WTC11 (cell line): ENCODE measurements at regions not wholly inside any gene's neighbourhood (a gene's known extent, or its start where the extent isn't known, plus 50 kb on each side); places are given as distances from the start of the nearest gene placed in this dataset.

Experiments
- CBFB ChIP-seq: sonication (generic); formaldehyde crosslinking; IDR thresholded peaks from 2 replicates; pipeline ENCODE4 v1.8.1; 2022; ENCODE audit warnings: mild to moderate bottlenecking, low read depth, missing genetic modification reagents
- CREM ChIP-seq: sonication (generic); formaldehyde crosslinking; IDR thresholded peaks from 2 replicates; pipeline ENCODE4 v1.8.1; 2022; ENCODE audit warnings: mild to moderate bottlenecking, missing genetic modification reagents, moderate library complexity
- ELF4 ChIP-seq: sonication (generic); formaldehyde crosslinking; IDR thresholded peaks from 2 replicates; pipeline ENCODE4 v1.8.1; 2022; ENCODE audit warnings: low read depth, mild to moderate bottlenecking, moderate library complexity, missing genetic modification reagents
- EMX1 ChIP-seq: fragments of 250-450 bp; sonication (Bioruptor Pico); IDR thresholded peaks from 2 replicates; pipeline ENCODE4 v1.8.0; 2021; ENCODE audit warnings: mild to moderate bottlenecking
- GRHL2 ChIP-seq: fragments of 250-450 bp; sonication (Bioruptor Pico); IDR thresholded peaks from 2 replicates; pipeline ENCODE4 v1.8.0; 2022; ENCODE audit warnings: mild to moderate bottlenecking, moderate library complexity; ENCODE audit not compliant: insufficient replicate concordance, severe bottlenecking
- JAZF1 ChIP-seq: fragments of 250-450 bp; sonication (Bioruptor Pico); IDR thresholded peaks from 2 replicates; pipeline ENCODE4 v1.9.0; 2021; ENCODE audit warnings: moderate library complexity, mild to moderate bottlenecking, inconsistent platforms
- RELA ChIP-seq: sonication (generic); formaldehyde crosslinking; IDR thresholded peaks from 2 replicates; pipeline ENCODE4 v1.8.1; 2022; ENCODE audit warnings: missing genetic modification reagents, mild to moderate bottlenecking, borderline replicate concordance
- ZNF121 ChIP-seq: sonication (generic); formaldehyde crosslinking; IDR thresholded peaks from 2 replicates; pipeline ENCODE4 v1.8.0; 2023; ENCODE audit warnings: missing genetic modification reagents
- ZNF263 ChIP-seq: sonication (generic); formaldehyde crosslinking; IDR thresholded peaks from 2 replicates; pipeline ENCODE4 v1.8.1; 2022; ENCODE audit warnings: low read depth, mild to moderate bottlenecking, moderate library complexity, missing genetic modification reagents
- TF ChIP-seq, protein P1 (sequence below): fragments of 200-600 bp; IDR thresholded peaks from 2 replicates; pipeline ENCODE4 v1.8.0; 2022; ENCODE audit warnings: antibody characterized with exemption
- TF ChIP-seq, protein P2 (sequence below): sonication (generic); formaldehyde crosslinking; IDR thresholded peaks from 2 replicates; pipeline ENCODE4 v1.8.0; 2022; ENCODE audit warnings: mild to moderate bottlenecking, missing genetic modification reagents
- TF ChIP-seq, protein P3 (sequence below): sonication (generic); formaldehyde crosslinking; conservative IDR thresholded peaks from 2 replicates; pipeline ENCODE4 v1.8.1; 2023; ENCODE audit warnings: mild to moderate bottlenecking, low read depth, missing genetic modification reagents, moderate library complexity
- TF ChIP-seq, protein P4 (sequence below): sonication (generic); formaldehyde crosslinking; conservative IDR thresholded peaks from 2 replicates; pipeline ENCODE4 v1.8.1; 2022; ENCODE audit warnings: mild to moderate bottlenecking, missing genetic modification reagents

DNA sequence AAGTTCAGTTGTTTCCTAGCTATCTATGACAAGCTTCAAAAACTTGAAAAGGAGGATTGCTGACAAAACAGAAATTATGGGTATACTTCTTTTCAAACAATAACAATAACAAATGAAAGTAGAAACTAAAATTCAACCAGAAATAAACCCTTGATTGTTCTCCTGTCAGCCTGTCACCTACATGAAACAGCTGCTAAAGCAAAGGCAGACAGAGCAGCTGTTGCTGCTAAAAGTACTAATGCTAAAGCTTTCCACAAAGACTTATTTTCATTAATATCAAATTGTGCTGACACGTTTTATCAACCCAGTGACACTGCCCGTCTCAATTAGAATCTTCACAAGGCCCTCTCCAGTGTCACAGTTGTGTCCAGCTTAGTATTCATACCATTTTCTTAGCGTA, 533.2 kb upstream of the GBE1 start:
- TF ChIP-seq RELA (no peak), ELF4 (CRISPR knock-in tag) (no peak), CREM (CRISPR knock-in tag) (no peak), GRHL2 (no peak), CBFB (CRISPR knock-in tag) (no peak), ZNF263 (CRISPR knock-in tag) (no peak), JAZF1 (CRISPR knock-in tag) (no peak), EMX1 (CRISPR knock-in tag) (no peak), ZNF121 (CRISPR knock-in tag) (no peak)
- TF ChIP-seq, protein P1, sequence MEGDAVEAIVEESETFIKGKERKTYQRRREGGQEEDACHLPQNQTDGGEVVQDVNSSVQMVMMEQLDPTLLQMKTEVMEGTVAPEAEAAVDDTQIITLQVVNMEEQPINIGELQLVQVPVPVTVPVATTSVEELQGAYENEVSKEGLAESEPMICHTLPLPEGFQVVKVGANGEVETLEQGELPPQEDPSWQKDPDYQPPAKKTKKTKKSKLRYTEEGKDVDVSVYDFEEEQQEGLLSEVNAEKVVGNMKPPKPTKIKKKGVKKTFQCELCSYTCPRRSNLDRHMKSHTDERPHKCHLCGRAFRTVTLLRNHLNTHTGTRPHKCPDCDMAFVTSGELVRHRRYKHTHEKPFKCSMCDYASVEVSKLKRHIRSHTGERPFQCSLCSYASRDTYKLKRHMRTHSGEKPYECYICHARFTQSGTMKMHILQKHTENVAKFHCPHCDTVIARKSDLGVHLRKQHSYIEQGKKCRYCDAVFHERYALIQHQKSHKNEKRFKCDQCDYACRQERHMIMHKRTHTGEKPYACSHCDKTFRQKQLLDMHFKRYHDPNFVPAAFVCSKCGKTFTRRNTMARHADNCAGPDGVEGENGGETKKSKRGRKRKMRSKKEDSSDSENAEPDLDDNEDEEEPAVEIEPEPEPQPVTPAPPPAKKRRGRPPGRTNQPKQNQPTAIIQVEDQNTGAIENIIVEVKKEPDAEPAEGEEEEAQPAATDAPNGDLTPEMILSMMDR: no peak
- TF ChIP-seq, protein P2, sequence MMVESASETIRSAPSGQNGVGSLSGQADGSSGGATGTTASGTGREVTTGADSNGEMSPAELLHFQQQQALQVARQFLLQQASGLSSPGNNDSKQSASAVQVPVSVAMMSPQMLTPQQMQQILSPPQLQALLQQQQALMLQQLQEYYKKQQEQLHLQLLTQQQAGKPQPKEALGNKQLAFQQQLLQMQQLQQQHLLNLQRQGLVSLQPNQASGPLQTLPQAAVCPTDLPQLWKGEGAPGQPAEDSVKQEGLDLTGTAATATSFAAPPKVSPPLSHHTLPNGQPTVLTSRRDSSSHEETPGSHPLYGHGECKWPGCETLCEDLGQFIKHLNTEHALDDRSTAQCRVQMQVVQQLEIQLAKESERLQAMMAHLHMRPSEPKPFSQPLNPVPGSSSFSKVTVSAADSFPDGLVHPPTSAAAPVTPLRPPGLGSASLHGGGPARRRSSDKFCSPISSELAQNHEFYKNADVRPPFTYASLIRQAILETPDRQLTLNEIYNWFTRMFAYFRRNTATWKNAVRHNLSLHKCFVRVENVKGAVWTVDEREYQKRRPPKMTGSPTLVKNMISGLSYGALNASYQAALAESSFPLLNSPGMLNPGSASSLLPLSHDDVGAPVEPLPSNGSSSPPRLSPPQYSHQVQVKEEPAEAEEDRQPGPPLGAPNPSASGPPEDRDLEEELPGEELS: no peak
- TF ChIP-seq, protein P3, sequence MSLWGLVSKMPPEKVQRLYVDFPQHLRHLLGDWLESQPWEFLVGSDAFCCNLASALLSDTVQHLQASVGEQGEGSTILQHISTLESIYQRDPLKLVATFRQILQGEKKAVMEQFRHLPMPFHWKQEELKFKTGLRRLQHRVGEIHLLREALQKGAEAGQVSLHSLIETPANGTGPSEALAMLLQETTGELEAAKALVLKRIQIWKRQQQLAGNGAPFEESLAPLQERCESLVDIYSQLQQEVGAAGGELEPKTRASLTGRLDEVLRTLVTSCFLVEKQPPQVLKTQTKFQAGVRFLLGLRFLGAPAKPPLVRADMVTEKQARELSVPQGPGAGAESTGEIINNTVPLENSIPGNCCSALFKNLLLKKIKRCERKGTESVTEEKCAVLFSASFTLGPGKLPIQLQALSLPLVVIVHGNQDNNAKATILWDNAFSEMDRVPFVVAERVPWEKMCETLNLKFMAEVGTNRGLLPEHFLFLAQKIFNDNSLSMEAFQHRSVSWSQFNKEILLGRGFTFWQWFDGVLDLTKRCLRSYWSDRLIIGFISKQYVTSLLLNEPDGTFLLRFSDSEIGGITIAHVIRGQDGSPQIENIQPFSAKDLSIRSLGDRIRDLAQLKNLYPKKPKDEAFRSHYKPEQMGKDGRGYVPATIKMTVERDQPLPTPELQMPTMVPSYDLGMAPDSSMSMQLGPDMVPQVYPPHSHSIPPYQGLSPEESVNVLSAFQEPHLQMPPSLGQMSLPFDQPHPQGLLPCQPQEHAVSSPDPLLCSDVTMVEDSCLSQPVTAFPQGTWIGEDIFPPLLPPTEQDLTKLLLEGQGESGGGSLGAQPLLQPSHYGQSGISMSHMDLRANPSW: no peak
- TF ChIP-seq, protein P4, sequence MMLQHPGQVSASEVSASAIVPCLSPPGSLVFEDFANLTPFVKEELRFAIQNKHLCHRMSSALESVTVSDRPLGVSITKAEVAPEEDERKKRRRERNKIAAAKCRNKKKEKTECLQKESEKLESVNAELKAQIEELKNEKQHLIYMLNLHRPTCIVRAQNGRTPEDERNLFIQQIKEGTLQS (CRISPR knock-in tag): no peak
